HEK293T (cell line): ENCODE measurements at regions not wholly inside any gene's neighbourhood (a gene's known extent, or its start where the extent isn't known, plus 50 kb on each side); places are given as distances from the start of the nearest gene placed in this dataset.
"Not testable (repeated sequence)": the region's sequence is repeated elsewhere in the genome, so short reads cannot be mapped to it uniquely, and the experiment has no call there.

Experiments
- CTCF ChIA-PET: fragments of 350-600 bp; formaldehyde crosslinking; extraction: SDS; loops from one replicate; lab custom pipeline; 2021; ENCODE audit warnings: antibody characterized with exemption, inconsistent platforms; lab: Yijun Ruan, JAX
- POLR2A ChIA-PET: fragments of 350-600 bp; formaldehyde crosslinking; extraction: SDS; loops from one replicate; lab custom pipeline; 2020; ENCODE audit warnings: antibody characterized with exemption, inconsistent platforms; lab: Yijun Ruan, JAX
- DNase-seq: peaks from one replicate; pipeline ENCODE4 v3.0.0; 2012; ENCODE audit warnings: mixed read lengths; ENCODE audit errors: extremely low spot score
- ARNT ChIP-seq: fragments of 450-650 bp; IDR thresholded peaks from 2 replicates; pipeline ENCODE4 v1.6.1; 2017; ENCODE audit warnings: mild to moderate bottlenecking
- BHLHE40 ChIP-seq: fragments of 450-650 bp; IDR thresholded peaks from 2 replicates; pipeline ENCODE4 v1.6.1; 2016; ENCODE audit warnings: mild to moderate bottlenecking, moderate library complexity, borderline replicate concordance
- CTBP1 ChIP-seq: fragments of 450-650 bp; IDR thresholded peaks from 2 replicates; pipeline ENCODE4 v1.6.1; 2016; ENCODE audit warnings: borderline replicate concordance
- ELF4 ChIP-seq: fragments of 450-650 bp; IDR thresholded peaks from 2 replicates; pipeline ENCODE4 v1.6.1; 2017; ENCODE audit warnings: antibody characterized with exemption
- FOXA1 ChIP-seq: fragments of 450-650 bp; IDR thresholded peaks from 2 replicates; pipeline ENCODE4 v1.6.1; 2016; ENCODE audit warnings: mild to moderate bottlenecking
- FOXK2 ChIP-seq: fragments of 450-650 bp; IDR thresholded peaks from 2 replicates; pipeline ENCODE4 v1.6.1; 2016; ENCODE audit warnings: mild to moderate bottlenecking
- FOXM1 ChIP-seq: fragments of 450-650 bp; IDR thresholded peaks from 2 replicates; pipeline ENCODE4 v1.6.1; 2017; ENCODE audit warnings: mild to moderate bottlenecking, borderline replicate concordance
- HDGF ChIP-seq: fragments of 450-650 bp; IDR thresholded peaks from 2 replicates; pipeline ENCODE4 v1.6.1; 2017; ENCODE audit warnings: antibody characterized with exemption, borderline replicate concordance
- L3MBTL2 ChIP-seq: fragments of 450-650 bp; conservative IDR thresholded peaks from 2 replicates; pipeline ENCODE4 v1.6.1; 2016; ENCODE audit warnings: mild to moderate bottlenecking
- LEF1 ChIP-seq: fragments of 450-650 bp; IDR thresholded peaks from 2 replicates; pipeline ENCODE4 v1.6.1; 2017; ENCODE audit warnings: mild to moderate bottlenecking, borderline replicate concordance
- NFRKB ChIP-seq: fragments of 450-650 bp; IDR thresholded peaks from 2 replicates; pipeline ENCODE4 v1.6.1; 2016; ENCODE audit warnings: mild to moderate bottlenecking, moderate library complexity
- PKNOX1 ChIP-seq: fragments of 450-650 bp; IDR thresholded peaks from 2 replicates; pipeline ENCODE4 v1.6.1; 2016
- SP1 ChIP-seq: fragments of 450-650 bp; IDR thresholded peaks from 2 replicates; pipeline ENCODE4 v1.6.1; 2017
- SUZ12 ChIP-seq: fragments of 450-650 bp; IDR thresholded peaks from 2 replicates; pipeline ENCODE4 v1.6.1; 2016; ENCODE audit warnings: mild to moderate bottlenecking
- TARDBP ChIP-seq: fragments of 450-650 bp; IDR thresholded peaks from 2 replicates; pipeline ENCODE4 v1.6.1; 2016
- ZNF384 ChIP-seq: fragments of 450-650 bp; IDR thresholded peaks from 2 replicates; pipeline ENCODE4 v1.6.1; 2016

GRCh38 chr5:152595405-152595804, 190.3 kb upstream of the NMUR2 start:
- CTCF ChIA-PET: no interaction called here
- POLR2A ChIA-PET: no interaction called here
- no peak for DNase-seq
- TF ChIP-seq SUZ12: no peak

- no peak for DNase-seq
- ChIA-PET CTCF (no interaction called here), POLR2A (no interaction called here)
- TF ChIP-seq CTBP1 (no peak), ARNT (no peak), ZNF384 (no peak), L3MBTL2 (no peak), BHLHE40 (no peak), SP1 (no peak), ELF4 (no peak), NFRKB (no peak), LEF1 (no peak)
These were observed 194.0 kb upstream of the NMUR2 start for GRCh38 chr5:152599096-152599495.

- ChIA-PET CTCF (no interaction called here), POLR2A (no interaction called here)
These were observed 197.0 kb upstream of the NMUR2 start for GRCh38 chr5:152601806-152602732.

GRCh38 chr5:152606050-152606449, 201.0 kb upstream of the NMUR2 start:
- CTCF ChIA-PET, POLR2A ChIA-PET, DNase-seq: not testable (repeated sequence)

More at GRCh38 chr5:152601806-152602732, 197.0 kb upstream of the NMUR2 start:
- no peak for DNase-seq
- TF ChIP-seq ELF4 (no peak), BHLHE40 (no peak), SUZ12 (no peak), ARNT (no peak), ZNF384 (no peak)

- DNase-seq: no peak
- CTCF ChIA-PET: no interaction called here
- POLR2A ChIA-PET: no interaction called here
- TF ChIP-seq ARNT: no peak
These were observed 201.8 kb upstream of the NMUR2 start for GRCh38 chr5:152606776-152607364.

GRCh38 chr5:152607401-152608160, 202.5 kb upstream of the NMUR2 start:
- no peak for DNase-seq
- POLR2A ChIA-PET: no interaction called here
- CTCF ChIA-PET: no interaction called here
- no peak for TF ChIP-seq ARNT
- TF ChIP-seq PKNOX1: no peak
- TF ChIP-seq LEF1: no peak
- no peak for TF ChIP-seq L3MBTL2
- no peak for TF ChIP-seq HDGF
- no peak for TF ChIP-seq SP1
- no peak for TF ChIP-seq FOXA1

- ChIA-PET POLR2A (no interaction called here), CTCF (no interaction called here)
- TF ChIP-seq HDGF (no peak), CTBP1 (no peak), NFRKB (no peak)
- no peak for DNase-seq
These were observed 203.4 kb upstream of the NMUR2 start for GRCh38 chr5:152608458-152608857.

- no peak for TF ChIP-seq LEF1
- no peak for TF ChIP-seq FOXK2
- TF ChIP-seq ELF4: no peak
- no peak for TF ChIP-seq ARNT
- no peak for TF ChIP-seq ZNF384
- no peak for TF ChIP-seq L3MBTL2
- DNase-seq: no peak
- ChIA-PET POLR2A (no interaction called here), CTCF (no interaction called here)
These were observed 214.7 kb upstream of the NMUR2 start for GRCh38 chr5:152619756-152620155.

GRCh38 chr5:152622628-152623027, 217.5 kb upstream of the NMUR2 start:
- TF ChIP-seq LEF1: no peak
- no peak for TF ChIP-seq FOXA1
- TF ChIP-seq ARNT: no peak
- no peak for TF ChIP-seq PKNOX1
- no peak for TF ChIP-seq TARDBP
- no peak for TF ChIP-seq ZNF384
- no peak for TF ChIP-seq L3MBTL2
- no peak for TF ChIP-seq FOXM1
- TF ChIP-seq BHLHE40: no peak
- TF ChIP-seq NFRKB: no peak
- no peak for TF ChIP-seq SP1
- no peak for TF ChIP-seq HDGF
- no peak for TF ChIP-seq CTBP1
- TF ChIP-seq FOXK2: no peak
- no peak for TF ChIP-seq ELF4
- ChIA-PET POLR2A (no interaction called here), CTCF (no interaction called here)
- DNase-seq: no peak
